ENCODE measurements at regions not wholly inside any gene's neighbourhood (a gene's known extent, or its start where the extent isn't known, plus 50 kb on each side); places are given as distances from the start of the nearest gene placed in this dataset.
"Not testable (repeated sequence)": the region's sequence is repeated elsewhere in the genome, so short reads cannot be mapped to it uniquely, and the experiment has no call there.

DNA sequence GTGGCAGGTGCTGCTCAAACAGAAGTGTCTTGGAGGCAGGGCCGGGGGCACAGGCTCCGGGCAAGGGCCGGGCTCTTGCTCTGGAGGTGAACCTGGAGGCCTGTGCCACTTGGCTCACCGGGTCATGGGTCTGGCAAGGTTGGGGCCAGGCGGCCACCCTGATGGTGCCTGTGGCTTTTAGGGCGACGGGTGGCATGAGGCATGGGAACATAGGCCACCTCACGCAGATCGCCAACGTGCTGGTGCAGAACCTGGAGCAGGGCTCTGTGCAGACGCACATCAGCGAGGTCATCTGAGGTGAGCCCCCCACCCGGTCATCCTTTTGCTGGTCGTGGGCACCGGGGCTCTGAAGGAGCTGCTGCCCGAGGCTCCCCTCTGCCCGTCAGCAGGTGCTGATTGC, 202.7 kb downstream of the LIPI start:
- not testable (repeated sequence) for DNase-seq

DNA sequence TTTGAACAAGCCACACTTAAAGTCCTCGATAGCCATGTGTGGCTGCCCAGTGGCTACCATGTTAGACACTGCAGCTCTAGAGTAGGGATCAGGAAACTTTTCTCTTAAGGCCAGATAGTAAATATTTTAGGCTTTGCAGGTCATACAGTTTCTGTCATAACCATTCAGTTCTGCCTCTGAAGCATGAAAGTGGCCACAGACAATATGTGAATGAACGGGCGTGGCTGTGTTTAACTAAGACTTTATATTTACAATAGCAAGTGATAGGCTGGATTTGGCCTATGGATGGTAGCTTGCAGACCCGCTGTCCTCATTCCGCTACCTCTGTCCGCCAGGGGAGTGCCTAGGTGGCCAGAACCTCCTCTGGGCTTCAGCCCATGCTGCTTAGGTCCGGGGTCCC, 204.6 kb downstream of the LIPI start:
- DNase-seq = not testable (repeated sequence)

DNA sequence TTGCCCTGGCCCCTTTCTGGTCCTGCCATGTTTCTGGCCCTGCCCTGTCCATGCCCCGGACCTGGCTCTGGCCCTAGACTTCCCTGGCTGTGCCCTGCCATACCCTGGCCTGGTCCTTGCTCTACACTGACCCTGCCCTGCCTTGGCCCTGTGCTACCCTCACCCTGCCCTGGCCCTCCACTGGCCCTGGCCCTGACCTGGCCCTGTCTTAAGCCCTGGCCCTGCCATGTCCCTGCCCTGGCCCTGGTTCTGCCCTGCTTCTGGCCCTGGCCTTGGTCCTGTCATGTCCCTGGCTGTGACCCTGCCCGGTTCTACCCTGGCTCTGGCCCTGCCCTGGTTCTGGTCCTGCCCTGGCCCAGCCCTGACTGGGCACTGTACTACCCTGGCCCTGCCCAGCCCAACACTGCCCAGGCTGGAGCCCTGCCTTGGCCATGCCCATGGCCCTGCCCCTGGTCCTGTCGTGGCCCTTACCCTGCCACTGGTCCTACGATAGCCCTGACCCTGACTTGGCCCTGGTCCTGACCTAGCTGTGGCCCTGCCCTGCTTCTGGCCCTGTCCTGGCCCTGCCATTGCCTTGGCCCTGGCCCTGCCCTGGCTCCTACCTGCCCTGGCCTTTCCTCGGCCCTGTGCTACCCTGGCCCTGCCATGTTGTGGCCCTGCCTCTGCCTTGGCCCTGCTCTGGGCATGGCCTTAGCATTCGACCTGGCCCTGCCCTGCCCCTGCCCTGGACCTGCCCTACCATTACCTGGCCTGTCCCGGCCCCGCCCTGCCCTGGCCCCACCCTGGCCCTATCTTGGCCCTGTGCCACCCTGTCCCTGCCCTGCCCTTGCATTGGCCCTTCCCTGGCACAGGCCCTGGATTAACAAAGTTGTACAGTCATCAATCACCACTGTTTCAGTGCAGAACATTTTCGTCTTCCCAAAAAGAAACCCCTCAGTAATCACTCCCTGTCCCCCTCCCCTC, 223.5 kb downstream of the LIPI start:
- DNase-seq = not testable (repeated sequence)

DNA sequence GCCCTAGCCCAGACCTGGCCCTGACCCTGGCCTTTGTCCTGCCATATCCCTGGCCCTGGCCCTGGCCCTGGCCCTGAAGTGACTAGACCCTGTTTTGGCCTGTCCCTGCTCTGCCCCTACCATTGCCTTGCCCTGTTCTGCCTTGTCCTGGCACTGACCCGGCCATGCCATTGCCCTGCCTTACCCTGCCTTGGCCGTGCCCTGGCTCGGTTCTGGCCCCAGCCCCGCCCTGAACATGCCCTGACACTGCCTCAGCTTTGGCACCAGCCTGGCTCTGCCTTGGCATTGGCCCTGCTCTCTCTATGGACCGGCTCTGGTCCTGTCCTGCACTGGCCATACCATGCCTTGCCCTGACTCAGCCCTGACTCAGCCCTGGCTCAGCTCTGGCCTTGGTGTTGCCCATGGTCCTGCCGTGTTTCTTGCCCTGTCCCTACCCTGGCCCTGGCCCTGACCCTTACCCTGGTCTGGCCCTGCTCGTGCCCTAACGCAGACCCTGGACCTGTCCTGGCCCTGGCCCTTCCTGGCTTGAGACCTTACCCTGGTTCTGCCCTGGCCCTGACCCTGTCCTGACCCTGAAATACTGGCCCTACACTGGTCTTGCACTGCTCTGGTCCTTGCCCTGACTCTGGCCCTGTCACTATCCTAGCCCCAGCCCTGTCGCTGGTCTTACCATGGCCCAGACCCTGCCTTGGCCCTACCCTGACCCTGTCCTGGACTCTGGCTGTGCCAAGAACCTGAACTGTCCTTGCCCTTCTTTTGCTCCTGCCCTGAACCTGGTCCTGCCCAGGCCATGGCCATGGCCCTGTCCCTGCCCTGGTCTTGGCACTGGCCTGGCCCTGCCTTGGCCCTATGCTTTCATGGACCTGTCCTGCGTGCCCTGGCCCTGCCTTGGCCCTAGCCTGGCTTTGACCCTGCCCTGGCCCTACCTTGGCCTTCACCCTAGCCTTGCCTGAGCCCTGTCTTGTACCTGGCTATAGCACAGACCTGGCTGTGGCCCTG, 224.6 kb downstream of the LIPI start:
- not testable (repeated sequence) for DNase-seq

DNA sequence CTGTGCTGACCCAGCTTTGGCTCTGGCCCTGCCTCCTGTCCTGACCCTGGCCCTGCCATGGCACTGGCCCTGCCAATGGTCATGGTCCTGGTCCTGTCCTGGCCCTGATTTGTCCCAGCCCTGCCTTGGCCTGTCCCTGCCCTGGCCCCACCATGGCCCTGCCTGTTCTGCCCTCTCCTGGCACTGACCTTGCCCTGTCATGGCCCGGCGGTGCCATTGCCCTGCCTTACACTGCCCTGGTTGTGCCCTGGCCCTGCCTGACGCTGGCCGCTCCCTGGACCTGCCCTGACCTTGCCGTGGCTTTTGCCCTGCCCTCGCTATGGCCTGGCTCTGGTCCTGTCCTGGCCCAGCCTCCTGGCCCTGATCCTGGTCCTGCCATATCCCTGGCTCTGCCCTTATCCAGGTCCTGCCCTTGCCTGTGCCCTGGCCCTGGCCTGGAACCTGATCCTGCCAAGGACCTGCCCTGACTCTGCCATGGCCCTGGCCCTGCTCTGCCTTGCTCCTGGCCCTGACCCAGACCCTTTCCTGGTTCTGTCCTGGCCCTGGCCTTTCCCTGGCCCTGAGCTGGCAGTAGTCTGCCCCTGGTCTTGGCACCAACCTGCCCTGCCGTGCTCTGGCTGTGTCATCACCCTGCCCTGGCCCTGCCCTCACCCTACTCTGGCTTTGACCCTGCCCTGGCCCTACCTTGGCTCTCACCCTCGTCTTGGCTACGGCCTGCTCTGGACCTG, 225.5 kb downstream of the LIPI start:
- DNase-seq = not testable (repeated sequence)

DNA sequence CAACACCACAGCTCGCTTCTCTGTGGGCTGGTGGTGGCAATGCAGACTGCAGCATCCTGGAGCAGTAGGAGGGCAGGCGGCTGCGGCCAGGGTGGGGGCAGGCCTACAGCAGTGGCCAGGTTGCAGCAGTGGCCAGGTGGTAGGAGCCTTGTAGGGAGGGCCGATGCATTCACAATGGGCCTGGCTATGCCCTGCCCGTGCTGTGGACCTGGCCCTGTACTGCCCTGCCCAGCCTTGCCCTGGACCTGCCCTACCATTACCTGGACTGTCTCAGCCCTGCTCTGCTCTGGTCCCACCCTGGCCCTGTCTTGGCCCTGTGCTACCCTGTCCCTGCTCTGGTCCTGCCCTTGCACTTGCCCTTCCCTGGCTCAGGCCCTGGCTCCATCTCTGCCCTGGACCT, 226.0 kb downstream of the LIPI start:
- not testable (repeated sequence) for DNase-seq

DNA sequence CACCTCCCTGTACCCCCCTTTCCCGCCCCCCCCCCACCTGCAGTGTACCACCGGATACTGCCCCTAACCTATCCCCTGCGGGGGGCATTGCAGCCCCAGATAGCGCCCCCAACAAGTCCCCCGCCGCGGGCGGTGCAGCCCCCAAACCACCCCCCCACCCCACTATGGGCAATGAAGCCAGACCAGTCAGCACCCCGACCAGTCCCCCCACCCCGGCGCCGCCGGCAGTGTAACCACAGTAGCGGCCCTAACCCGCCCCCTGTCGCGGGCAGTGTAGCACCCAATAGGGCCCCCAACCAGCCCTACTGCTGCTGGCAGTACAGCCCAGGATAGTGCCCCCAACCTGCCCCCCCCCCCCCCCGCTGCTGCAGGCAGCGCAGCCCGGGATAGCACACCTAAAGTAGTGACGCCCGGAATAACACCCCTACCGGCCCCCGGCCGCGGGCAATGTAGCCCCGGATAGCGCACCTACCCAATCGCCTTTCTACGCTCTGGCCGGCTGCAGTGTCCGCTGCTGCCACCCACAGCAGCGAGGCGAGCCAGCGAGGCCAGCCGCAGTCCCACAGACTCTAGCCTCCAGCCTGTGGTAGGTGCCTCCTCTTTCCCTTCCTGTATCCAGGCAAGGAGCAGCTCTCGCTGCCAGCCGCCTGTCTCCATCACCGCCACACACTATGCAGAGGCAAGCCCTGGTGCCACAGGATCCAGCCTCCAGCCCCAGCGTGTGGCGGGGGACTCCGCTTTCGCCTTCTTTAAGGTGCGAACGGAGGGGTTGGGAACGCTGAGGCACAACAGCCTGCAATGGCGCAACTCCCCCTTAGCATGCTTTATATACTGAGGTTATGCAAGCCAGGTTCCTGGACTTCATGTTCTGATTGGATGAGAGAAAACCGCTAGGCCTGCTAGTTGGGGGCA, 229.3 kb downstream of the LIPI start:
- DNase-seq = not testable (repeated sequence)

DNA sequence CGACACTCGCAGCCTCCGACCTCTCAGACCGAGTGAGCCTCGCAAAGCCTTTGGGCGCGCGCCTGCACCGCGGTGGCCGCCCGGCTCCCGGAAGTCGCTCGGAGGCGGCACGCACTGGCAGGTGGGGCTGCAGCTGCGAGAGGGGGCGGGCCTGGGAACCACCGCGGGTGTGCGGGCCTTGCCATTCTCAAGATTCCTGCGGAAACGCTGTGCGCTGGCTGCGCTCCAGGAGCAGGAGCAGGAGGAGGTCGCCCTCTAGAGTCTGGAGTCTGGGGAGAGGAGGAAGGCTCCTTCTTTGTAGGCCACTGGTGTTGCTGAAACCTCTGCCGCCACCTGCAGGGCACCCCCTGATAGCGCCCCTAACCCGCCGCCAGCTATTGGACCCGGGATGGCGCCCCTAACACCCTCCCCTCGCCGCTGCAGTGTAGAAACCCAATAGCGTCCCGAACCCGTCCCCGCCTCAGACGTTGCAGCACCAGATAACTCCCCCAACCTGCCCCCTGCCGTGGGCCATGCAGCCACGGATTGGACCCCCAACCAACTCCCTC, 230.6 kb downstream of the LIPI start:
- DNase-seq = peak in 1 of 2 donors; percentile 15

DNA sequence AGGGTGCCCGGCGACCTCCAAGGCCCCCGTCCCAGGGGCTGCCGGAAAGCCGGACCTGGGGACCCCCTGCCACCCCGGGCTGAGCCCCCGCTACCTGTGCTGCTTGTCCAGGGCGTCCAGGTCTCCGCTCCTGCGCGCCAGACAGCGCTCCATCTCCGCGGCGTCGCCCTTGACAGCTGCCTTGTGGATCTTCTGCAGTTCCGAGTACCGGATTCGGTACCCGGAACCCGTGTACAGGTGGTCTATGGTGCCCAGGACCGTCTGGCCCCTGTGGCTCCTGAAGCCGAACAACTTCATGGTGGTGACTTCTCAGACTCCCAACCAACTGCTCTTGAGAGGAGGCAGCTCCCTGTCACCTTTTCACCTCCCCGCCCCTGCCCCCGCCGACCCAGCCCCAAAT, 231.1 kb downstream of the LIPI start:
- not testable (repeated sequence) for DNase-seq

DNA sequence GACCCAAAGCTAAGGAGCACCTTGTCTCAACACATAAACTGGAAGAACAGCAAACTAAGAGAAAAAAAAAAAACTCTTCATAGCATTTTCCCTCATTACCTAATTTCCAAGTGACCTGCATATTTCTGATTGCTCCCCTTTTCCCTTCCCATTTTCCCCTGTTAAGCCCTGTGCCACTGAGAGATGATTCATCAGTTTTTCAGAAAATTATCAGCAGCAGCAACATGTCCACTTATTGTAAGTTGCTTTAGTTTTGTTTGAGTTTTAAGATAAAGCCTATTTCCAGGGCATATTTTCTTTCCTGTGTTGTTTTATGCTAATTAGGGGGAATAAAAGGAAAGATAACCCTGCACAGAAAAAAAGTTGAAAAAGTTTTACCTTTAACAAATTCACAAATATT, 236.2 kb downstream of the LIPI start:
- not testable (repeated sequence) for DNase-seq

DNA sequence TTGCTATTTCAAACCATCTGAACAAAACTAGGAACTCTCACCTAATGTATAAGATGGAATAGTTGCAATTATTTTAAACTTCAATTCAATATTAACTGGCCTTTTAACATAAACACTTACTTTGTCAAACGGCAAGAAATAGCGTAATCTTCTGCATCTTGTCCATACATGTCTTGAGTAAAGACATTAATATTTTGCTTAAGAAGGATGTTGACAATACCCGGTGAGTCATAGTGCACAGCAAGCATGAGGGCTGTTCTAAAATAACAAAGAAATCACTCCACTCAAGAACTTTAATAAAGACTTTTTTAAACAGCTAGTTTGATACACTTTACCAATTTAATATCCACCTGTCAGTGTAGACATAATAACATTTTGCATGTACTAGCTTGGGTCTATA, 240.9 kb downstream of the LIPI start:
- DNase-seq = not testable (repeated sequence)

DNA sequence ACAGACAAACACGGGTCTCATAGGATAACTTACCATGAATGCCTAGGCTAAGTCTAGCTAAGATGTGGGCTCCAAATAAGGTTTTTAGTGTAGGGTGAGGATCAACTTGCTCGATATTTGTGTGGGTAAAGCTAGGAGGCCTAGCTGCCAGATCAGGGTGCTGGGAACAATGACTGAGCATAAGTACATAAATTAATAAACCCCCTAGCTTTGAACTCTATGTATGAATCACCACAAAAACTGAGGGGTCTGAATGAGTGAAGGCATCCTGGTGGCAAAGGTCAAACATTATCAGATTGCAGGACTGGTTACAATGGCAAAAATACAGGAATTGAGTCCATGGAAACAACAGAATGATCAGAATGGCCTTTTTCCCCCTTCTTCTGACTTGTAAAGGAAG, 241.8 kb downstream of the LIPI start:
- not testable (repeated sequence) for DNase-seq

DNA sequence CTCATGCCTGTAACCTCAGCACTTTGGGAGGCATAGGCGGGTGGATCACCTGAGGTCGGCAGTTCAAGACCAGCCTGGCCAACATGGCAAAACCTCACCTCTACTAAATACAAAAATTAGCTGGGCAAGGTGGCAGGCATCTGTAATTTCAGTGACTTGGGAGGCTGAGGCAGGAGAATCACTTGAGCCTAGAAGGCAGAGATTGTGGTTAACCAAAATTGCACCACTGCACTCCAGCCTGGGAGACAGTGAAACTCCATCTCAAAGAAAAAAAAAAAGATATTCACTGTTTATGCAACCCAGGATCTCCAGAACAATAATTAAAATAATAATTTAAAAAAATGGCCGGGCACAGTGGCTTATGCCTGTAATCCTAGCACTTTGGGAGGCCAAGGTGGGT, 247.5 kb downstream of the LIPI start:
- not testable (repeated sequence) for DNase-seq

DNA sequence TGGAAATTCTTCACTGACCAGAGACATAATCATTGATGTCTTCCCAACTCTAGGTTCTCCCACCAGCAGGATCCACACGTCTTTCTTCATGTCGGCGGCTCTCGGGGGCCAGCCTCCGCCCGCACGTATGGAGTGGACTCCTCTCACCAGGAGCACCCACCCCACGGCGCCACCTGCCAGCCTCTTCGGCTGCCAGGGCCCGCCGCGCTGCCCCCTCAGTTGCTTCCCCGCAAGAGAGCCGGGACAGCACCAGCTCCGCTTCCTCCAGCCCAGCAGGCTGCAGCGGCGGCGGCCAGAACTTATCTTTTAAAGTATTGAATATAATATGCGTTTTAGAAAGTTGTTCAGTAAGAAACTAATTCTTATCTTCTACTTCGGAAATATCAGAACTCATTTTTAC, 273.5 kb downstream of the LIPI start:
- no peak for DNase-seq

DNA sequence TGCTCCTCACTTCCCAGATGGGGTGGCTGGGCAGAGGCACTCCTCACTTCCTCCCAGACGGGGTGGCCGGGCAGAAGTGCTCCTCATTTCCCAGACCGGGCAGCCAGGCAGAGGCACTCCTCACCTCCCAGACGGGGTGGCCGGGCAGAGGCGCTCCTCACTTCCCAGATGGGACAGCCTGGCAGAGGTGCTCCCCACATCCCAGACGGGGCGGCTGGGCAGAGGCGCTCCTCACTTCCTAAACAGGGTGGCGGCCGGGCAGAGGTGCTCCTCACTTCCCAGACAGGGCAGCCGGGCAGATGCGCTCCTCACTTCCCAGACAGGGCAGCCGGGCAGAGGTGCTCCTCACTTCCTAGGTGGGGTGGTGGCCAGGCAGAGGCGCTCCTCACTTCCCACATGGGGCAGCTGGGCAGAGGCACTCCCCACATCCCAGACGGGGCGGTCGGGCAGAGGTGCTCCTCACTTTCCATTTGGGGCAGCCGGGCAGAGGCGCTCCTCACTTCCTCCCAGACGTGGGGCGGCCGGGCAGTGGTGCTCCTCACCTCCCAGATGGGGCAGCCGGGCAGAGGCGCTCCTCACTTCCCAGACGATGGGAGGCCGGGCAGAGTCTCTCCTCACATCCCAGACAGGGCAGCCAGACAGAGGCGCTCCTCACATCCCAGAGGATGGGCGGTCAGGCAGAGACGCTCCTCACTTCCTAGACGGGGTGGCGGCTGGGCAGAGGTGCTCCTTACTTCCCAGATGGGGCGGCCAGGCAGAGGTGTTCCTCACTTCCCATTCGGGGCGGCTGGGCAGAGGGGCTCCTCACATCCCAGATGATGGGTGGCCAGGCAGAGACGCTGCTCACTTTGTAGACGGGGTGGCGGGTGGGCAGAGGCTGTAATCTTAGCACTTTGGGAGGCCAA, 274.5 kb downstream of the LIPI start:
- not testable (repeated sequence) for DNase-seq

DNA sequence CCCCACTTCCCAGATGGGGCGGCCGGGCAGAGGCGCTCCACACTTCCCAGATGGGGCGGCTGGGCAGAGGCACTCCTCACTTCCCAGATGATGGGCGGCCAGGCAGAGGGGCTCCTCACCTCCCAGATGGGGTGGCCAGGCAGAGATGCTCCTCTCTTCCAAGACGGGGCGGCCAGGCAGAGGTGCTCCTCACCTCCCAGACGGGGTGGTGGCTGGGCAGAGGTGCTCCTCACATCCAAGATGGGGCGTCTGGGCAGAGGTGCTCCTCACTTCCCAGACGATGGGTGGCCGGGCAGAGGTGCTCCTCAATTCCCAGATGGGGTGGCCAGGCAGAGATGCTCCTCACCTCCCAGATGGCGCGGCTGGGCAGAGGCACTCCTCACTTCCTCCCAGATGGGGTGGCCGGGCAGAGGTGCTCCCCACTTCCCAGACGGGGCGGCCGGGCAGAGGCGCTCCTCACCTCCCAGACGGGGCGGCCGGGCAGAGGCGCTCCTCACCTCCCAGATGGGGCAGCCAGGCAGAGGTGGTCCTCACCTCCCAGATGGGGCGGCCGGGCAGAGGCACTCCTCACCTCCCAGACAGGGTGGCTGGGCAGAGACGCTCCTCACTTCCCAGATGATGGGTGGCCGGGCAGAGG, 275.2 kb downstream of the LIPI start:
- DNase-seq = not testable (repeated sequence)

DNA sequence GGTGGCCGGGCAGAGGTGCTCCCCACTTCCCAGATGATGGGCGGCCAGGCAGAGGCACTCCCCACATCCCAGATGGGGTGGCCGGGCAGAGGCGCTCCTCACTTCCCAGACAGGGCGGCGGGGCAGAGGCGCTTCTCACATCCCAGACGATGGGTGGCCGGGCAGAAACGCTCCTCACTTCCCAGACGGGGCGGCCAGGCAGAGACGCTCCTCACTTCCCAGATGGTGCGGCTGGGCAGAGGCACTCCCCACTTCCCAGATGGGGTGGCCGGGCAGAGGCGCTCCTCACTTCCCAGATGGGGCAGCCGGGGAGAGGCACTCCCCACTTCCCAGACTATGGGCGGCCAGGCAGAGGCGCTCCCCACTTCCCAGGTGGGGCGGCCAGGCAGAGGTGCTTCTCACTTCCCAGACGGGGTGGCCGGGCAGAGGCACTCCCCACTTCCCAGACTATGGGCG, 275.8 kb downstream of the LIPI start:
- not testable (repeated sequence) for DNase-seq

DNA sequence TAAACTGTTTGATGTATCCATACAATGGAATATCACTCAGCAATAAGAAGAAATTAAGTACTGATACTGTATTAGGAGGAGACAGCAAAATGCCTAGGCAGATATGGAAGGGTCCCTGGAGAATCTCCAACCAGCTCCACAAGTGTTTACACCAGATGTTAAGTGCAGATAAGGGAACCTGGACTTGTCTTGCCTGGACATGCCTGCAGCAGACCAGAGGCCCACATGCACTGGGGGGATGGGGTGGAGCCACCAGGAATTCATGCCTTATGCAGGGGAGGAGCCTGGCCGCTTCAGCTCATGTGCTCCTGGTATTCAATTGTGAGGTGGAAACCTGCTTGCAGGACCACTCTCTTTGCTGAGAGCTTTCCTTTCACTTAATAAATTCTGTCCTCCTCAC, 287.6 kb downstream of the LIPI start:
- DNase-seq = not testable (repeated sequence)

DNA sequence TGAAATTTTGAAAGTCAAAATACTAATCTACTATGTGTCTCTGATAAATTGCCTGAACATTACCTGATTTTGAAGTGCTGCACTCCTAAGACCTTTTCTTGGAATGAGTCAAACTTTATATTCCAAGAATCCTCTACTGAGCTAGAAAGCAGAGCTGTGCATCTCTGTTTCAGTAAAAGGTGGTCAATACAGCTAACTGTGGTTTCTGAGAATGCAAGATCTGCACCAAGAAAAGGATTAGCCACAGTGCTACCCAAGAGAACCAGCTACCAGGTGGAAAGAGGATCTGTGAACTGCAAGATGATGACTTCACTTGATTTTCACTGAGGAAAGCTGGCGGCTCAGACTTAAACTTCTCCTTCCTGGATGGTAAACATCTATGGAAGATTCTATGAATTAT, 289.3 kb downstream of the LIPI start:
- DNase-seq = not testable (repeated sequence)

Data from CD4-positive, alpha-beta T cell treated with Interferon alpha-2 for 1 hour (primary cell).